Ascending aorta (tissue), 2 donors: ENCODE measurements at regions not wholly inside any gene's neighbourhood (a gene's known extent, or its start where the extent isn't known, plus 50 kb on each side); places are given as distances from the start of the nearest gene placed in this dataset.
"Not testable (repeated sequence)": the region's sequence is repeated elsewhere in the genome, so short reads cannot be mapped to it uniquely, and the experiment has no call there.

Experiments
- DNase-seq, 2 donors: peaks; one replicate each; pipeline ENCODE4 v3.0.0-alpha.2; 2019; ENCODE audit warnings: low spot score in 2 of 2
- H3K27ac ChIP-seq, 2 donors: fragments of 200-600 bp; sonication (generic); one replicate each; pipeline ENCODE4 v1.5.1; 2016 to 2017; ENCODE audit warnings: mild to moderate bottlenecking in 1 of 2
- H3K27me3 ChIP-seq: fragments of 200-600 bp; sonication (generic); one replicate; pipeline ENCODE4 v1.5.1; 2017
- H3K36me3 ChIP-seq, 2 donors: fragments of 200-600 bp; sonication (generic); one replicate each; pipeline ENCODE4 v1.5.1; 2016
- H3K4me1 ChIP-seq, 2 donors: fragments of 200-600 bp; sonication (generic); one replicate each; pipeline ENCODE4 v1.5.1; 2016 to 2017; ENCODE audit warnings: mild to moderate bottlenecking in 1 of 2
- H3K4me3 ChIP-seq, 2 donors: fragments of 200-600 bp; sonication (generic); one replicate each; pipeline ENCODE4 v1.5.1; 2016 to 2017; ENCODE audit warnings: mild to moderate bottlenecking in 1 of 2
- H3K9me3 ChIP-seq, 2 donors: fragments of 200-600 bp; sonication (generic); one replicate each; pipeline ENCODE4 v1.5.1; 2016
- CTCF ChIP-seq, 3 experiments: fragments of 200-600 bp in 2 of 3; fragments of 450-650 bp in 1 of 3; sonication (generic) in 2 of 3; IDR thresholded peaks; one replicate each; pipeline ENCODE4 v1.5.1; 2016 to 2019; ENCODE audit warnings: antibody characterized with exemption in 3 of 3, mild to moderate bottlenecking in 1 of 3, moderate library complexity in 1 of 3
- intact Hi-C: fragments of 100-400 bp; cut with DNase I; formaldehyde crosslinking; loops from one replicate; pipeline ENCODE4 v1.15.1; 2023

- H3K4me1 ChIP-seq, result no peaks in the 10 kb centered on the region
- no peak for DNase-seq
- H3K36me3 ChIP-seq, result no peaks in the 10 kb centered on the region
- H3K9me3 ChIP-seq, result no peaks in the 10 kb centered on the region
- no peak overlapping the region for H3K27ac ChIP-seq
- H3K27me3 ChIP-seq, result no peaks in the 10 kb centered on the region
- TF ChIP-seq CTCF (IDR thresholded peaks at IDR 0.05), result no peak
- intact Hi-C loops, result no loop called here
- no peak overlapping the region for H3K4me3 ChIP-seq
Measured at GRCh38 chr5:7131680-7132079, 264.3 kb upstream of the ADCY2 start.

GRCh38 chr5:7146886-7147285 lies 249.1 kb upstream of the ADCY2 start:
- Histone ChIP-seq H3K27me3 (no peaks in the 10 kb centered on the region), H3K27ac (no peak overlapping the region), H3K4me3 (no peak overlapping the region), H3K9me3 (no peaks in the 10 kb centered on the region), H3K4me1 (no peaks in the 10 kb centered on the region), H3K36me3 (no peaks in the 10 kb centered on the region)
- no peak for DNase-seq
- intact Hi-C loops, result no loop called here
- no peak for TF ChIP-seq CTCF (IDR thresholded peaks at IDR 0.05)

GRCh38 chr5:7157083-7157482 lies 238.9 kb upstream of the ADCY2 start:
- Histone ChIP-seq H3K36me3 (no peaks in the 10 kb centered on the region), H3K27ac (no peak overlapping the region), H3K4me1 (no peaks in the 10 kb centered on the region), H3K27me3 (no peaks in the 10 kb centered on the region), H3K4me3 (no peak overlapping the region), H3K9me3 (peaks cover 0 to 27% of the 10 kb centered on the region in 2 donors)
- DNase-seq, result no peak
- intact Hi-C loops, result no loop called here
- no peak for TF ChIP-seq CTCF (IDR thresholded peaks at IDR 0.05)

GRCh38 chr5:7169240-7169878 lies 226.6 kb upstream of the ADCY2 start:
- H3K27ac ChIP-seq, result no peak overlapping the region
- TF ChIP-seq CTCF (IDR thresholded peaks at IDR 0.05), result no peak
- intact Hi-C loops, result no loop called here
- DNase-seq, result no peak
- H3K9me3 ChIP-seq, result no peaks in the 10 kb centered on the region
- H3K27me3 ChIP-seq, result no peaks in the 10 kb centered on the region
- H3K36me3 ChIP-seq, result no peaks in the 10 kb centered on the region
- H3K4me1 ChIP-seq, result no peaks in the 10 kb centered on the region
- no peak overlapping the region for H3K4me3 ChIP-seq

GRCh38 chr5:7170785-7171184 lies 225.2 kb upstream of the ADCY2 start:
- DNase-seq, intact Hi-C loops, H3K27me3 ChIP-seq, H3K27ac ChIP-seq, H3K36me3 ChIP-seq, H3K9me3 ChIP-seq, H3K4me3 ChIP-seq, H3K4me1 ChIP-seq: not testable (repeated sequence)

- Histone ChIP-seq H3K9me3 (no peaks in the 10 kb centered on the region), H3K27ac (no peak overlapping the region), H3K27me3 (no peaks in the 10 kb centered on the region), H3K4me1 (no peaks in the 10 kb centered on the region), H3K36me3 (no peaks in the 10 kb centered on the region), H3K4me3 (no peak overlapping the region)
- intact Hi-C loops, result no loop called here
- no peak for TF ChIP-seq CTCF (IDR thresholded peaks at IDR 0.05)
- no peak for DNase-seq
Measured at GRCh38 chr5:7179364-7179763, 216.6 kb upstream of the ADCY2 start.
